Ureter (tissue), 1 donor: ENCODE measurements at regions not wholly inside any gene's neighbourhood (a gene's known extent, or its start where the extent isn't known, plus 50 kb on each side); places are given as distances from the start of the nearest gene placed in this dataset.

Source experiments
- DNase-seq: peaks from one replicate; pipeline ENCODE4 v3.0.0-alpha.2; 2020; ENCODE audit warnings: low spot score
- donor health status: DM: yes; HTN: yes; CAD: no.

DNA sequence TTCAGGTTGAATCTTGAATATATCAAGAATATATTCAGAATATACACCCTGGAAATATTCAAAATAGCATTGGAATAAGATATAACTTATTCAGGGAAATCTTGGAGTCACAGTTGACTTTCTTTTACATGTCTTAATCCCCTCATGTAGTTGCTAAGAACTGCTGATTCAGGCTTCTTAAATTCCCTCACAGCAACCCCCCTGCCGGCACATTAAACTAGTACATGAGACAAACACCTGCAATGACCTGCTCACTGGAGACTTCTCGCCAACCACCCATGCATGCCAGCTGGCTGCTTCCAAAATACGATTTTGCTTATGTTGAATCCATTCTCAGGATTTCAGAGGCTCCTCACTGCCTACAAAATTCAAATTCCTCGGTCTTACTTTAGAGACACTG, 997.1 kb downstream of the EFNB2 start:
- DNase-seq = no peak

DNA sequence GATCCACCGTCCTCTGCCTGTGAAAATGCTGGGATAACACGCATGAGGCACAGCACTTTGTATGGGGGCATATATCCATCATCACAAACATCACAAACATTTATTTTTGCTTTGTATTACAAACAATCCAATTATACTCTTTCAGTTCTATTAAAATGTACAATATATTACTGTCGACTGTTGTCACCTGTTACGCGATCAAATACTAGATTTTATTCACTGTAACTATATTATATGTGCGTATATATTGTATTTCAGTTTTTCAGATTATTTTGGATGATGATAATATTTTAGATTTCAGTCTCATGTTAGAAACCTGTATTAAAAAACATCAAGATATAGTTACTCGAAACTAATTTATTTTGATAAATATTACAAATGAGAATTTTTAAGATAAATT, 998.3 kb downstream of the EFNB2 start:
- DNase-seq = no peak

DNA sequence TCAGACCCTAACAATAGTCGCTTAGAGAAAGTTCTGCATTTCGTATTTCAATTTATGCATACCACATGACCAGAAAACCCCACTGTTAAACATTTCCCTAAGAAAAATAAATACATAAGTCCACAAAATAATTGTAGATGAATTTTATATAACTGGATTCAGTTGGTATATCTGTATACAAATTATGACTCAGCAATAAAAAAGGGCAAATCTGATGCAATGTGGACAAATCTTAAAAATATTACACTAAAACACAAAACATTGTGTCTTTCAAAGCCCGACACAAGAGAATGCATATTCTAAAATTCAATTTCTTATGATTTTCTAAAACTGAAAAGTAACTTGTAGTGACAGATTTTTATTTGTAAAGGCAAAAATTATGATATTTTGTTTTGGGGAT, 1005.0 kb downstream of the EFNB2 start:
- DNase-seq = no peak

GRCh38 chr13:105527127-105527526, 1008.3 kb downstream of the EFNB2 start:
- DNase-seq = no peak

DNA sequence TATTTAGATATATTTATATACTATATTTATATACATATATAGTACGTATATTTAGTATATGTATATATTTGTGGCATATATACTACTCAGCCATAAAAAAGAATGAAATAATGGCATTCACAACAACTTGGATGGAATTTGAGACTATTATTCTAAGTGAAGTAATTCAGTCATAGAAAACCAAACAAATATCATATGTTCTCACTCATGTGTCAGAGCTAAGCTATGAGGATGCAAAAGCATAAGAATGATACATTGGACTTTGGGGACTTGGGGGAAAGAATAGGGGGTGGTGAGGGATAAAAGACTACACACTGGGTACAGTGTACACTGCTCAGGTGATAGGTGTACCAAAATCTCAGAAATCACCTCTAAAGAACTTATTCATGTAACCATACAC, 1015.7 kb downstream of the EFNB2 start:
- no peak for DNase-seq

GRCh38 chr13:105518086-105518485, 1017.4 kb downstream of the EFNB2 start:
- DNase-seq = no peak

DNA sequence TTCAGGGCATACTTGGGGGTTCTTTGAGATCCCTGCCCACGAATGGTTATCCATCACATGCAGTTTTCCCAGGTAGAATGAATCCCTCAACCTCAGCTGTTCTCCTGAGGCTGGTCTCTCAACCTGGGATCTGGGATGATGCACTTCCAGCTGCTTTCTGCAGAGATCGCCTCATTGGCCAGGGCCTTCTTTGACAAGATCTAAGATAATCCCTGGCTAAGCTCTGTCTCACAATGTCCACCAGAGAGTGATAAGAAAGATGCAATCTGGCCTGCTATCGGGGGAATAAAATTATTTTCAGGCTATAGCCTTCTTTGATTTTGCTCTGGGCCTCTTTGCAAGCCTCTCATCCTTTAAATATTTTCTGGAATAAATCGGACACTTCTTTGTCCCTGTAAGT, 1021.1 kb downstream of the EFNB2 start:
- no peak for DNase-seq

DNA sequence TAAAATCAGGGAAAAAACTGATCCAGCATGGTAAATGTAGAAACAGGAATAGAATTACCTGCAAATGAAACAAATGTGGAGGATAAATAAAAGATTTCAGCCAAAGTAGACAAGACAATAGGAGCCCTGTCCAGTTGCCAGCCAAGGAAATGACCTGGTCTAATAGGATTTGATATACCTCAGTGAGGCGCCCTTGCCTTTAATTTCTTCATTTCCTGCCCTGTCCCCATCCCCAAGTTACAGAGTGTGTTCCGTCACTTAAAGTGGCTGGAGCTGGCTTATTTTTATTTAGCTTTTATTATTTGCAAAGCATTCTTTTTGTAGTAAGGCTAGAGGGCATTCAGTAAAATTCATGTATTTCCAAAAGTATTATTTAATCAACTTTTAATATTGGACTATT, 1022.0 kb downstream of the EFNB2 start:
- DNase-seq = no peak

- no peak for DNase-seq
Observed at GRCh38 chr13:105509981-105510762, 1025.3 kb downstream of the EFNB2 start.

DNA sequence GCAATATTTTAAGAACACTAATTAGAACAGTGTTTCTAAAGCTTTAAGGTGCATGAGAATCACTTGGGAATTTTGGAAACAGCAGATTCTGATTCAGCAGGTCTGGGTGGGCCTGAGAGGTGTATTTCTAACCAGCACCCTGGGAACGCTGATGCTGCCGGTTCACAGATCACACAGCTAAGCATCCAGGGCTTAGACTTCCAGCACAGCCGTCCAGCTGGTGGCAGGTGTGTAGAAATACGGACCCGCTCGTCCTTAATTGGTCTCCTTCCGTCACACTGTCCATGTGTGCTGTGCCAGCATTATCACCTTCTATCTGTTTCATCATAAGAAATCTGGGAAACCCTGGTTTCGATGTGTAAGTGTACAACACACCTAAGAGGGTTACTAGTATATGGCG, 1029.0 kb downstream of the EFNB2 start:
- no peak for DNase-seq

DNA sequence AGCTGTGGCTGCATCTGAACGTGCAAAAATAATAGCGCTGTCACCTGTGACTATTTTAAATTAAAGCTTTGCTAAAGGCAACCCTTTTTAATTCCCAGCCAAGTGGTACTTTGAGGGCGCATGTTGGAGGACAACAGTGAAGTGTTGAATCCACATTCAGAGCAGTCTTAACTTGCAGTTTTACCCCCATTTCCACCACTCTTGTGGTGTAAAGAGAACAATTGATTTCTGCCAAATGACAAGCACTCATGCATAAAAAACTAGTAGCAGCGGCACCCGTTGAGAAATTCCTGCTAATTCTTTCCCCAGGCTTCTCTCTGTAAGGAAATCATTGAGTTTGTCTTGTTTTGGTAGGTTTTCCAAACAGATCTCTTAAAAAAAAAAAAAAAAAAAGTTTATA, 1033.3 kb downstream of the EFNB2 start:
- DNase-seq = no peak

DNA sequence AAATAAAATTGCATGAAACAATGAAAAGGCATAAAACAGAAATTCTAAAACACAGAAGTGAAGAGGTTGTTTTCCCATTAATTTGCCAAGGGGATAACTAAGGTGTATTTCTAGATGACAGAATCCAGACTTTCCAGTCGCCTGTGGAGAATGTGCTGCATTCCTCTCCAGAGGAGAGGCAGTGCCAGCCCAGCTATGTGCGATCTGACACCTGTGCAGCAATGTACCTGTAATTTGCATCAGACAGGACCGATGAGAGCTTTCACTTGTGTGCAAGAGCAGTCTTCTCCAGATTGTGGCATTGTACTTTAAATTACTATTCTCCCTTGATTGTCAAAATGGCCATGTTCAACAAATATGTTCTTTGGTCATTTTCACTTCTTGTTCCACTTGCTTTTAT, 1037.9 kb downstream of the EFNB2 start:
- DNase-seq = no peak

DNA sequence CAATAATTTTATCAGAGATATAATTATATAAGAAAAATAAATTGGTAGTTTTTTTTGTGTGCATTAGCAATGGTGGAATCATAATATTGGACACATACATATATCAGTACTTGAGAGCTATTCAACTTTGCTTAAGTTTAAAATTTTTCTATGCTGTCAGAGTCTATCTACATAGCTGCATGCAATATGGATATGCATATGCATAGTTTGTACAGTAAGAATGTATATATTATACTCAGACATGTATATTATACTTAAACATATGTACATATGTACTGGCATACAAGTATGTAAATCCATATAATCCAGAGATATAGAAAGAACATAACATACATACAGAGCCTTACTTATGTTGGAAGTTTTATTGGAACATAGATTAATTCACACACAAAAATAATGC, 1043.2 kb downstream of the EFNB2 start:
- no peak for DNase-seq

- no peak for DNase-seq
Observed at GRCh38 chr13:105491345-105491744, 1044.1 kb downstream of the EFNB2 start.

- DNase-seq = no peak
Observed at GRCh38 chr13:105485081-105485480, 1050.4 kb downstream of the EFNB2 start.

- no peak for DNase-seq
Observed at GRCh38 chr13:105474983-105475610, 1060.4 kb downstream of the EFNB2 start.

- no peak for DNase-seq
Observed at GRCh38 chr13:105471673-105472072, 1063.8 kb downstream of the EFNB2 start.

GRCh38 chr13:105466376-105466775, 1069.1 kb downstream of the EFNB2 start:
- no peak for DNase-seq

- DNase-seq = no peak
Observed at GRCh38 chr13:105465745-105466144, 1069.7 kb downstream of the EFNB2 start, which contains the start of gene DAOA. DAOA (plus strand) TSS chr13:105466045.

DNA sequence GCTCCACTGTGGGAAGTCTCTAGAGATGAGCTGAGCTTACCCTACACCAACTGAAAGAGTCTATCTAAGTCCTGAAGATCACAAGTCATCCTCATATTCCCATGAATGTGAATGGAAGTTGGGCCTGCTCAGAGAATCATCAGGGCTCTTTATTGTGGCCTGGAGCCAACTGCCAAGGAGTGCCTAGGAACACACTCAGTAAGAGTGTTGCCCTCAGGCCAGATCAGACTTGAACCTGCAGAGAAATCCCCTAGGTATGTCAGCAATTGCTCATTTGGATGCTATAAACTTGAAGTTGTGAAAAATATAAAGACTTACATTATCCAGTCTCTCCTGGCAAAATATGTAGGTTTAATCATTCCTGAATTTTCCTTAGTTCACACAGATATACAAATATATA, 1070.2 kb downstream of the EFNB2 start:
- no peak for DNase-seq

GRCh38 chr13:105464249-105464648, 1071.2 kb downstream of the EFNB2 start:
- no peak for DNase-seq

DNA sequence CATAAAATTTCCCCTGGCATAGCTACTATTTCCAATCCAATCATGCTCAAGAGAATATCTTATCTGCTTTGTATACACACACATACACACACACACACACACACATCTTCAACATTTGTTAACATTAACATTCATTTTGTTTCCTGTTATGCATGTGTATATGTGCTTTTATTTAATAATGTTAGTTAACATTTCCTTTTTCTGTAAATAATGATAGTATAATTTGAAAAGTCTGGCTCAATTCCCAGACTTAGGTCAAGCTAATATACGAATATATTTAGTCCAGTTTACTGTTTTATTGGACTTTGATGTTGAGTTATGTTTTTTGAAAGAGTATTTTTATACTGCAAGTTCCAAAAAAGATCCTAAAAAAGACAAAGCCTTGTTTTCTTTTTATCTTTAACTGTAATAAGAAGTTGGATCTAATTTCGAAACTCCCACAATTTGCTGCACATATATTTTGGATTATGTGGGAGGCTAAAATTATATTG, 1072.4 kb downstream of the EFNB2 start:
- DNase-seq = no peak

DNA sequence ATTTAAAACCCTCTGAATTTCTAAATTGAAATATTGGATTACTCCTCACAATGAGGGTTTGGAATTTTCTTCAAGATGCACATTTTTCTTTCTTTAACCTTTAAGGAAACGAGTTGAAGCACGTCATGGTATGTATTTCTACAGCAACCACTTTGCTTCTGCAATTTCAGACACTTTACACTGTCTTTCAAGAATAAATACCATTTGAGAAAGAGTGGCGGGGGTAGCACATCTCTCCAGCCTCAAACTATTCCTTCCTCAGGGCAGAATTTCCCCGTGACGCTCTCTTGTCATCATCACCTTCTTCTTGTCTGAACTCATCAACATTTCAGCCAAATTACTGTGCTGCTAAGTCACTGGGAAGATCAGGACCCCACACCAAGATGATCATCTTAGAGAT, 1073.4 kb downstream of the EFNB2 start:
- DNase-seq = no peak
